ENCODE measurements at regions not wholly inside any gene's neighbourhood (a gene's known extent, or its start where the extent isn't known, plus 50 kb on each side); places are given as distances from the start of the nearest gene placed in this dataset.

- no peaks in the 10 kb centered on the region for H3K9me1 ChIP-seq (ENCODE audit: control insufficient read depth, insufficient read depth, low read length)
- intact Hi-C loops (cut with micrococcal nuclease), result no loop called here
- in situ Hi-C loops (cut with MboI), result no loop called here
- H4K20me1 ChIP-seq (replicated peaks; ENCODE audit: control insufficient read depth, insufficient read depth, low read length), result no peaks in the 10 kb centered on the region
- FAIRE-seq (no peak), DNase-seq (ENCODE audit: extremely low read depth in 1 of 4, low spot score in 3 of 4) (no peak), ATAC-seq (no peak)
- BruUV-seq (replicated peaks), result no TSS peak
- no peak overlapping the region for H3K9ac ChIP-seq (ENCODE audit: insufficient read depth in 1 of 2, low read depth in 2 of 2, low read length in 2 of 2)
- peaks cover 14 to 37% of the 10 kb centered on the region in 2 experiments; a peak in 4 of 5 replicates for H3K4me1 ChIP-seq (replicated peaks in 1 of 2; ENCODE audit: control insufficient read depth in 2 of 2, insufficient read depth in 2 of 2, low read length in 2 of 2)
- H3K27ac ChIP-seq (ENCODE audit: extremely low read depth, low read depth, low read length), result no peak overlapping the region
- ChIA-PET CTCF (ENCODE audit: low intra/inter-chr PET ratio) (no interaction called here), POLR2A (no interaction called here)
- no peak overlapping the region for H3K4me2 ChIP-seq (ENCODE audit: insufficient read depth, low read length)
- H2AFZ ChIP-seq (ENCODE audit: low read depth, low read length), result 0 out of 2 replicates have a peak overlapping the region, but pooled peaks have one; percentile 29
- H3K36me3 ChIP-seq (ENCODE audit: control insufficient read depth, insufficient read depth, low read length), result no peaks in the 10 kb centered on the region
- H3K9me3 ChIP-seq (replicated peaks; ENCODE audit: control insufficient read depth, insufficient read depth, low read depth, low read length), result no peaks in the 10 kb centered on the region
- H3K4me3 ChIP-seq, result no peak overlapping the region
- H3K27me3 ChIP-seq (ENCODE audit: control insufficient read depth in 2 of 2, insufficient read depth in 2 of 2, low read length in 2 of 2), result peaks cover 0 to 13% of the 10 kb centered on the region in 2 experiments; a peak in 2 of 5 replicates
- no peak for TF ChIP-seq GTF2B (IDR thresholded peaks at IDR 0.05; ENCODE audit: extremely low read depth, insufficient read length)
- no peak for TF ChIP-seq NR2C1 (IDR thresholded peaks at IDR 0.05)
- no peak for TF ChIP-seq NR2C1 (tag; IDR thresholded peaks at IDR 0.05)
- no peak for TF ChIP-seq CREB3L1 (IDR thresholded peaks at IDR 0.05; ENCODE audit: borderline replicate concordance, low read depth)
- TF ChIP-seq AFF1 (IDR thresholded peaks at IDR 0.05; ENCODE audit: low read depth in 1 of 2, partially characterized antibody in 2 of 2), result no peak
- no peak for TF ChIP-seq MCM3 (IDR thresholded peaks at IDR 0.05)
- no peak for TF ChIP-seq ETS2 (tag; IDR thresholded peaks at IDR 0.05; ENCODE audit: borderline replicate concordance, poor library complexity, severe bottlenecking)
- no peak for TF ChIP-seq HDAC6 (IDR thresholded peaks at IDR 0.05; ENCODE audit: low read depth, low read length)
- TF ChIP-seq CHD2 (IDR thresholded peaks at IDR 0.05; ENCODE audit: low read depth, low read length), result no peak
- TF ChIP-seq DLX4 (CRISPR knock-in tag; IDR thresholded peaks at IDR 0.05), result no peak
- no peak for TF ChIP-seq ESRRA (IDR thresholded peaks at IDR 0.05; ENCODE audit: borderline replicate concordance, low read depth)
- no peak for TF ChIP-seq TEAD4 (IDR thresholded peaks at IDR 0.05; ENCODE audit: low read length)
- TF ChIP-seq TEAD4 (CRISPR knock-in tag; IDR thresholded peaks at IDR 0.05; ENCODE audit: borderline replicate concordance), result no peak
- no peak for TF ChIP-seq ZNF133 (CRISPR knock-in tag; IDR thresholded peaks at IDR 0.05)
- no peak for TF ChIP-seq ILF3 (IDR thresholded peaks at IDR 0.05; ENCODE audit: borderline replicate concordance)
- 60% methylated on average over 3 of the region's 3 CpGs for WGBS (ENCODE audit: insufficient coverage, low coverage, missing lambda C conversion rate)
- H3K79me2 ChIP-seq (ENCODE audit: control insufficient read depth, insufficient read depth, low read length), result no peaks in the 10 kb centered on the region
Measured at GRCh38 chr17:17415006-17415405, 61.8 kb upstream of the MED9 start.
